Coronary artery (tissue), 2 donors: ENCODE measurements at regions not wholly inside any gene's neighbourhood (a gene's known extent, or its start where the extent isn't known, plus 50 kb on each side); places are given as distances from the start of the nearest gene placed in this dataset.

Experiments used
- DNase-seq: peaks from one replicate; pipeline ENCODE4 v3.0.0-alpha.2; 2017; ENCODE audit warnings: low spot score
- H3K27ac ChIP-seq, 2 donors: fragments of 200-600 bp; sonication (generic); one replicate each; pipeline ENCODE4 v1.5.1; 2016 to 2019
- H3K4me3 ChIP-seq: fragments of 200-600 bp; sonication (generic); 2 replicates; pipeline ENCODE4 v1.5.1; 2016; ENCODE audit warnings: mild to moderate bottlenecking, moderate library complexity
- CTCF ChIP-seq: fragments of 200-600 bp; sonication (generic); IDR thresholded peaks from one replicate; pipeline ENCODE4 v1.5.1; 2019; ENCODE audit warnings: antibody characterized with exemption

DNA sequence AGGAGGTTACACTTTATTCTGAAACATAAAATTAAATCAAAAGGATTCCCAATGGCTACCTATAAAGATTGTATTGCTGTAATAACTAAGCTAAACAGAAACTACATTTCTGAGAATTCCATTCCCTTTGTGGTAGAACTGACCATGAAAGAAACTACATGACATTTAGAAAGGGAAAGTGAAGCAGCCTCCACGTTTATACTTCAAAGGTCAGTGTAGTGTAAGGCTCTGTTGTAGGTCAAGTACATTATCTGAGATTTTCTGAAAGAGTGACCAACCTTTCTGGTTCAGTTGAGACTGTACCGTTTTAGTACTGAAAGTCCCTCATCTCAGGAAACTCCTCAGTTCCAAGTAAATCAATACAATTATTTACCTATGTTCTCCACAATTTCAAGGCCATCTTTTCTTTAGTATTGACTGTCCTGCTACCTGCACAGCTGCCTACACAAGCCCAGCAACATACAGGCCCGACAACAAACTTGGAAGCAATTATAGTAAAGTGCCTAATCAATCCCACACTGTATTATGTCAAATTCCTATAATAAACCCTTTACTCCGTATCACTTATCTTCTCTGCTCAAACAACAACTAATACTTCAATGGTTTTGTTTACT is 343.0 kb downstream of the PLOD2 start:
- TF ChIP-seq CTCF: no peak
- Histone ChIP-seq H3K4me3 (no peak overlapping the region), H3K27ac (no peak overlapping the region)
- DNase-seq: no peak

DNA sequence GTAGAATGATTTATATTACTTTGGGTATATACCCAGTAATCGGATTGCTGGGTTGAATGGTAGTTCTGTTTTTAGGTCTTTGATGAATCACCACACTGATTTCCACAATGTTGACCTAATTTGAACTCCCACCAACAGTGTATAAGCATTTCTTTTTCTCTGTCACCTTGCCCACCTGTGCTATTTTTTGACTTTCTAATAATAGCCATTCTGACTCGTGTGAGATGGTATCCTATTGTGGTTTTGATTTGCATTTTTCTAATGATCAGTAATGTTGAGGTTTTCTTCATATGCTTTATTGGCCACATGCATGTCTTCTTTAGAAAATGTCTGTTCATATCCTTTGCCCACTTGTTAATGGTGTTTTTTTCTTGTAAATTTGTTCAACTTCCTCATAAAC is 340.8 kb downstream of the PLOD2 start:
- H3K27ac ChIP-seq: no peak overlapping the region
- no peak for DNase-seq
- no peak overlapping the region for H3K4me3 ChIP-seq
- TF ChIP-seq CTCF: no peak

GRCh38 chr3:145842294-145842902 is 318.6 kb downstream of the PLOD2 start:
- H3K27ac ChIP-seq: no peak overlapping the region
- DNase-seq: no peak
- no peak overlapping the region for H3K4me3 ChIP-seq
- no peak for TF ChIP-seq CTCF

- TF ChIP-seq CTCF: no peak
- no peak for DNase-seq
- H3K4me3 ChIP-seq: no peak overlapping the region
Measured at GRCh38 chr3:145843561-145843960, 317.4 kb downstream of the PLOD2 start.

GRCh38 chr3:145849115-145849514 is 311.9 kb downstream of the PLOD2 start:
- H3K27ac ChIP-seq: no peak overlapping the region
- no peak for TF ChIP-seq CTCF
- no peak for DNase-seq
- H3K4me3 ChIP-seq: no peak overlapping the region

More at GRCh38 chr3:145843561-145843960, 317.4 kb downstream of the PLOD2 start:
- no peak overlapping the region for H3K27ac ChIP-seq

DNA sequence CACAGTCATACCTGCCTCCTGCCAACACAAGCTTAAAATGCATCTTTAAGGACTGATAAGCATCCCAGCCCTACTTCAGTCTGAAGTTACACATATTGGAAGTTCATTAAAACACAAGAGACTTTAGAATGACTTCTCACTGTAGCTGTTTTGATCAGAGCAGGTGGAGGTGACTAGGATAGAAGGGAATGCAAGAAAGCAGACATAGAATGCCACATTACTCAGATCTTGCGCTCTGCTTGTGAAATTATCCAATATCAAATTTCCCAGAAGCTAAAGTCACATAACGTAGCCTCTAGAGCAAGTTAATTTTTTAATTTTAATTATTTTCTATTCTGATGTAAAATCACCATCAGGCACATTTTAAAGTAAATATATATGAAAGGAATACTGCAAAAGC is 306.5 kb downstream of the PLOD2 start:
- no peak overlapping the region for H3K4me3 ChIP-seq
- DNase-seq: no peak
- no peak for TF ChIP-seq CTCF
- no peak overlapping the region for H3K27ac ChIP-seq

DNA sequence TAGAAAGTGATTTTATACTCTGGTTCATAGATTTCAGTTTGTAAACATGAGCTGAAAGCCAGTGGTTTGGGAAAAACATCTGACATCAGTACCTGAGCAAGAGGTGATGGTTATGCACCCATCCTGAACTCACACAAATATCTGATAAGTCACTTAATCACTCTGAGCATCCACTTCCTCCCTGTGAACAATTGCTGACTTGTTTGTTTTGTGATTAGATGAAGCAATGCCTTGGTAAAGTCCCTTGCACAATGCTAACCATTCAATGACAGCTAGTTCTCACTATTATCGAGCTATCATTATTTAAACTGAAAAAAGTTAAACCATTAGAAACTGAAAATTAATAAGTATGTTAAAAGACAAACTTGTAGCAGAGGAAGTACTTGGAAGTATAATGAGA is 303.0 kb downstream of the PLOD2 start:
- TF ChIP-seq CTCF: no peak
- Histone ChIP-seq H3K4me3 (no peak overlapping the region), H3K27ac (no peak overlapping the region)
- DNase-seq: no peak
